HG02870 (cell line): ENCODE measurements at regions not wholly inside any gene's neighbourhood (a gene's known extent, or its start where the extent isn't known, plus 50 kb on each side); places are given as distances from the start of the nearest gene placed in this dataset.
"Not testable (repeated sequence)": the region's sequence is repeated elsewhere in the genome, so short reads cannot be mapped to it uniquely, and the experiment has no call there.

Experiments used
- ATAC-seq: cut with Tn5 transposase; IDR thresholded peaks from one replicate; pipeline ENCODE4 v1.9.1; 2021; ENCODE audit warnings: mild to moderate bottlenecking, moderate library complexity; ENCODE audit not compliant: unreplicated experiment

DNA sequence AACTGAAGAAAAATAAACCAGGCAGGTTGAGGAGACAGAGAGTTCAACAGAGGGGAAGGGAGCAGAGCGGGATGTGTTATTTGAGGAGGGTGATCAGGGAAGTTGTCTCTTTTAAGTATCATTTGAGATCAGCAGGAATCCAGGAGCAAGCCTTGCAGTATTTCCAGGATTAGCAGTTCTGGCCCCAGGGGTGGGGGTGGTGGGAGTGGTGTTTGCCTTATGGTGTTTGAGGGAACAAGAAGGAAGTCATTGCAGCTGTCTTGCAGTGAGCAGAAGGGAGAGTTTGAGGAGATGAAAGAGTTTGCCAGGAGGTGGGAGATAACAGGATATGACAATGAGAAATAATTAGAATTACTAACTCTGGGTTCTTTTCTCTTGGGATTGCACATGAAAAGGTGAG lies 418.6 kb downstream of the NELL2 start:
- no peak for ATAC-seq

DNA sequence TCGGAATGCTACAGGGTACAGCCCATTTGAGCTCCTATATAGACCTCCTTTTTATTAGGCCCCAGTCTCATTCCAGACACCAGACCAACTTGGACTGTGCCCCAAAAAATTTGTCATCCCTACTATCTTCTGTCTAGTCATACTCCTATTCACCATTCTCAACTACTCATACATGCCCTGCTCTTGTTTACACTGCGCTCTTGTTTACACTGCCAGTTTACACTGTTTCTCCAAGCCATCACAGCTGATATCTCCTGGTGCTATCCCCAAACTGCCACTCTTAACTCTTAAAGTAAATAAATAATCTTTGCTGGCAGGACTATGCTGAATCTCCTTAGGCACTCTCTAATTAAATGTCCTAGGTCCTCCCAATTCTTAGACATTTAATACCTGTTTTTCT lies 421.2 kb downstream of the NELL2 start:
- not testable (repeated sequence) for ATAC-seq

DNA sequence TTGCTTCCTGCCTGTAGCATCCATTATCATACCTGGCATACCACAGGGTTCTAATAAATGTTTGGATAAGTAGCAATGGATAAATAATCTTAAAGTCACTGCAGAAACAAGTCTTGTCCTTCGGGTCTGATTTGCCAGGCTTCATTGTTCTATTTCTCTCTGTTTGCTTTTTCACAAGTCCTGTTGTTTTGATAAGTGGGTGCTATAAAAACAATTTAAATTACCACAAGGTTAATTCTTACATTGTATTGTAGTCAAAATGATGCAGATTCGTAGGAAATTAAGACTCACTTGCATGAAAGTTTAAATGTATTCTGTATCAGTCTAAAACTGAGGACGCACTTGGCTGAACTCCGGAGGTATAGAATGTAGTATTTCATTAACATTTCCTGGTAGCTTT lies 429.9 kb downstream of the NELL2 start:
- ATAC-seq: no peak

DNA sequence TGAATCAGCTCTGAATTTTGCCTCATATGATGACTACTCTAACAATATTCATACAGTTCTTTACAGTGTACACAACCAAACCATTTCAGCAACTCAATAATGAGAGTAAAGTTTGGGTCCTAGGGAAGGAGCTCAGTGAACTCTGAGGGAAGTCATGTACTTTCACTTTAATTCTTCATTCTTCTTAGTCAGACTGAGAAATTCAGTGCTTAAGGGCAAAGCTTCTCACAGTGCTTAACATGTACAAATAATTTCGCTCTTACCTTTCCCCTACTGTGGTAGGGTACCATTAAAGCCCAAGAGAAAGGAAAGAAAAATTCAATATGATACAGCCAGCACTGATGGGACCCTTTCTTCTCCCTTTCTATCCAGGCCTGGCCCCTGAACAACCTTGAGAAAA lies 435.0 kb downstream of the NELL2 start:
- peak; percentile 82 for ATAC-seq
